HG02885 (cell line): ENCODE measurements at regions not wholly inside any gene's neighbourhood (a gene's known extent, or its start where the extent isn't known, plus 50 kb on each side); places are given as distances from the start of the nearest gene placed in this dataset.

Source experiments
- ATAC-seq: cut with Tn5 transposase; IDR thresholded peaks from one replicate; pipeline ENCODE4 v1.9.1; 2021; ENCODE audit warnings: mild to moderate bottlenecking; ENCODE audit not compliant: unreplicated experiment, poor library complexity

- ATAC-seq = no peak
Measured at GRCh38 chr11:115119146-115119545, 385.1 kb downstream of the CADM1 start.
